ENCODE measurements at regions not wholly inside any gene's neighbourhood (a gene's known extent, or its start where the extent isn't known, plus 50 kb on each side); places are given as distances from the start of the nearest gene placed in this dataset.

GRCh38 chr17:5730373-5730772 lies 146.1 kb upstream of the NLRP1 start:
- Histone ChIP-seq H3K27ac (no peak overlapping the region), H3K9me3 (no peaks in the 10 kb centered on the region), H3K36me3 (no peaks in the 10 kb centered on the region), H3K4me1 (no peaks in the 10 kb centered on the region), H3K4me3 (replicated peaks in 1 of 3) (no peak overlapping the region), H3K27me3 (no peaks in the 10 kb centered on the region)
- 75 to 80% methylated on average over 3 to 6 of the region's 6 CpGs for whole genome bisulfite sequencing, 2 donors
- DNase-seq, result no peak
- no peak for TF ChIP-seq POLR2A (IDR thresholded peaks at IDR 0.05)
- TF ChIP-seq CTCF (IDR thresholded peaks at IDR 0.05), result no peak
- intact Hi-C loops (cut with DNase I), result no loop called here

- intact Hi-C loops (cut with DNase I), result no loop called here
- WGBS, 2 donors, result 27 to 39% methylated on average over 1 of the region's 1 CpG
Measured at GRCh38 chr17:5740937-5741336, 156.6 kb upstream of the NLRP1 start.

GRCh38 chr17:5741810-5742209 lies 157.5 kb upstream of the NLRP1 start:
- TF ChIP-seq POLR2A (IDR thresholded peaks at IDR 0.05), result no peak
- TF ChIP-seq CTCF (IDR thresholded peaks at IDR 0.05), result no peak
- Histone ChIP-seq H3K4me1 (no peaks in the 10 kb centered on the region), H3K27ac (no peak overlapping the region), H3K9me3 (no peaks in the 10 kb centered on the region), H3K36me3 (no peaks in the 10 kb centered on the region), H3K27me3 (no peaks in the 10 kb centered on the region), H3K4me3 (replicated peaks in 1 of 3) (no peak overlapping the region)
- intact Hi-C loops (cut with DNase I), result no loop called here
- WGBS, 2 donors, result 85 to 86% methylated on average over 8 of the region's 8 CpGs
- no peak for DNase-seq

More at GRCh38 chr17:5740937-5741336, 156.6 kb upstream of the NLRP1 start:
- no peaks in the 10 kb centered on the region for H3K9me3 ChIP-seq
- no peaks in the 10 kb centered on the region for H3K36me3 ChIP-seq
- H3K4me1 ChIP-seq, result no peaks in the 10 kb centered on the region
- DNase-seq, result no peak
- TF ChIP-seq CTCF (IDR thresholded peaks at IDR 0.05) (no peak), POLR2A (IDR thresholded peaks at IDR 0.05) (no peak)
- H3K27me3 ChIP-seq, result no peaks in the 10 kb centered on the region
- H3K27ac ChIP-seq, result no peak overlapping the region
- no peak overlapping the region for H3K4me3 ChIP-seq (replicated peaks in 1 of 3)

- WGBS, 2 donors, result 69 to 79% methylated on average over 4 of the region's 4 CpGs
- Histone ChIP-seq H3K4me1 (no peaks in the 10 kb centered on the region), H3K9me3 (no peaks in the 10 kb centered on the region), H3K27ac (no peak overlapping the region), H3K4me3 (replicated peaks in 1 of 3) (no peak overlapping the region), H3K36me3 (no peaks in the 10 kb centered on the region), H3K27me3 (no peaks in the 10 kb centered on the region)
- intact Hi-C loops (cut with DNase I), result no loop called here
- TF ChIP-seq POLR2A (IDR thresholded peaks at IDR 0.05) (no peak), CTCF (IDR thresholded peaks at IDR 0.05) (no peak)
- DNase-seq, result no peak
Measured at GRCh38 chr17:5745111-5745813, 161.0 kb upstream of the NLRP1 start.

- TF ChIP-seq POLR2A (IDR thresholded peaks at IDR 0.05), result no peak
- TF ChIP-seq CTCF (IDR thresholded peaks at IDR 0.05), result no peak
- H3K9me3 ChIP-seq, result no peaks in the 10 kb centered on the region
- DNase-seq, result no peak
- no peak overlapping the region for H3K4me3 ChIP-seq (replicated peaks in 1 of 3)
- intact Hi-C loops (cut with DNase I), result no loop called here
- no peaks in the 10 kb centered on the region for H3K27me3 ChIP-seq
- H3K4me1 ChIP-seq, result no peaks in the 10 kb centered on the region
- 80 to 88% methylated on average over 3 of the region's 3 CpGs for WGBS, 2 donors
- H3K36me3 ChIP-seq, result no peaks in the 10 kb centered on the region
- no peak overlapping the region for H3K27ac ChIP-seq
Measured at GRCh38 chr17:5747276-5747675, 163.0 kb upstream of the NLRP1 start.
